ENCODE measurements at regions not wholly inside any gene's neighbourhood (a gene's known extent, or its start where the extent isn't known, plus 50 kb on each side); places are given as distances from the start of the nearest gene placed in this dataset.

DNA sequence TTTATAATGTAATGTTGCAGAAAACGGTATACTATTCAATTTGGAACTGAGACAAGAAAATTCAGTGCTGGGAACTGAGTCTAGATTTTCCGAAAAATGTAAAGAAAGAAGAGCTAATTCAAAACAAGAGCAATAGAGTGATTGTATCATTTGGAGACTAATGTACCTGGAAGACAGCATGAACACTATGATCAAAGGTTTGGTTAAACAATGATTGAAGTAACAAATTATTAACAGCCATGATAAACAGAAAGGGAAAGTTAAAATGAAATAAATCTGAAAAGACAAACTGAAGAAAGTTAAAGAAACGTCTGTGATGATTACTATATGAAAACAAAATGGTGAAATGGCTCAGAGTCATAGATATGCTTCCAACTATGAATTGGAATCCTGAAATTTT, 300.6 kb upstream of the MPDZ start:
- CTCF ChIA-PET = no interaction called here

More for the DNA sequence above, 300.6 kb upstream of the MPDZ start:
- intact Hi-C loops (cut with micrococcal nuclease) (no loop called here), dilution Hi-C loops (cut with MboI; ENCODE audit: extremely low pct_ligation_motif_present, low sequenced_read_pairs) (no loop called here)
- Histone ChIP-seq H3K79me2 (ENCODE audit: control insufficient read depth, insufficient read depth, low read length) (no peaks in the 10 kb centered on the region), H3K9me3 (replicated peaks; ENCODE audit: control insufficient read depth, insufficient read depth, low read length) (no peaks in the 10 kb centered on the region), H3K27me3 (ENCODE audit: control insufficient read depth in 2 of 2, insufficient read depth in 2 of 2, low read length in 2 of 2) (no peaks in the 10 kb centered on the region), H3K4me1 (ENCODE audit: control insufficient read depth, extremely low read depth, insufficient read depth, low read length) (peaks cover 18% of the 10 kb centered on the region), H3K9ac (replicated peaks; ENCODE audit: extremely low read depth, insufficient read depth, low read length) (no peak overlapping the region), H3K9me1 (replicated peaks; ENCODE audit: control insufficient read depth, extremely low read depth, insufficient read depth, low read length) (no peaks in the 10 kb centered on the region), H3K4me2 (ENCODE audit: insufficient read depth, low read length) (no peak overlapping the region), H4K20me1 (replicated peaks; ENCODE audit: control insufficient read depth, extremely low read depth, insufficient read depth, low read length) (no peaks in the 10 kb centered on the region), H3K27ac (ENCODE audit: insufficient read depth, low read depth, low read length) (no peak overlapping the region), H2AFZ (ENCODE audit: low read depth, low read length) (no peak overlapping the region), H3K36me3 (ENCODE audit: control insufficient read depth in 2 of 2, extremely low read depth in 1 of 2, insufficient read depth in 2 of 2, low read length in 2 of 2) (no peaks in the 10 kb centered on the region), H3K4me3 (replicated peaks in 1 of 3; ENCODE audit: insufficient read depth in 1 of 3, low read depth in 1 of 3, low read length in 3 of 3) (no peak overlapping the region)
- no peak for DNase-seq (ENCODE audit: low read depth, low spot score)
- TF ChIP-seq JUN (IDR thresholded peaks at IDR 0.05; ENCODE audit: borderline replicate concordance, insufficient read depth, insufficient read length, low read depth) (no peak), GATA2 (IDR thresholded peaks at IDR 0.05; ENCODE audit: insufficient read depth, insufficient read length, low read depth, low read length) (no peak), EZH2 (IDR thresholded peaks at IDR 0.05; ENCODE audit: borderline replicate concordance, low read depth, low read length, severe bottlenecking) (no peak), POLR2AphosphoS5 (IDR thresholded peaks at IDR 0.05; ENCODE audit: insufficient read depth, low read depth, low read length) (no peak), FOS (IDR thresholded peaks at IDR 0.05; ENCODE audit: borderline replicate concordance, insufficient read depth, low read length) (no peak), MYC (IDR thresholded peaks at IDR 0.05; ENCODE audit: low read depth, low read length) (no peak), POLR2A (IDR thresholded peaks at IDR 0.05; ENCODE audit: low read depth, low read length) (no peak)
- TF ChIP-seq, protein P1, sequence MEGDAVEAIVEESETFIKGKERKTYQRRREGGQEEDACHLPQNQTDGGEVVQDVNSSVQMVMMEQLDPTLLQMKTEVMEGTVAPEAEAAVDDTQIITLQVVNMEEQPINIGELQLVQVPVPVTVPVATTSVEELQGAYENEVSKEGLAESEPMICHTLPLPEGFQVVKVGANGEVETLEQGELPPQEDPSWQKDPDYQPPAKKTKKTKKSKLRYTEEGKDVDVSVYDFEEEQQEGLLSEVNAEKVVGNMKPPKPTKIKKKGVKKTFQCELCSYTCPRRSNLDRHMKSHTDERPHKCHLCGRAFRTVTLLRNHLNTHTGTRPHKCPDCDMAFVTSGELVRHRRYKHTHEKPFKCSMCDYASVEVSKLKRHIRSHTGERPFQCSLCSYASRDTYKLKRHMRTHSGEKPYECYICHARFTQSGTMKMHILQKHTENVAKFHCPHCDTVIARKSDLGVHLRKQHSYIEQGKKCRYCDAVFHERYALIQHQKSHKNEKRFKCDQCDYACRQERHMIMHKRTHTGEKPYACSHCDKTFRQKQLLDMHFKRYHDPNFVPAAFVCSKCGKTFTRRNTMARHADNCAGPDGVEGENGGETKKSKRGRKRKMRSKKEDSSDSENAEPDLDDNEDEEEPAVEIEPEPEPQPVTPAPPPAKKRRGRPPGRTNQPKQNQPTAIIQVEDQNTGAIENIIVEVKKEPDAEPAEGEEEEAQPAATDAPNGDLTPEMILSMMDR (IDR thresholded peaks at IDR 0.05; ENCODE audit: extremely low read depth in 1 of 2, insufficient read depth in 1 of 2, low read depth in 1 of 2, low read length in 2 of 2) = no peak
- TF ChIP-seq, protein P2, sequence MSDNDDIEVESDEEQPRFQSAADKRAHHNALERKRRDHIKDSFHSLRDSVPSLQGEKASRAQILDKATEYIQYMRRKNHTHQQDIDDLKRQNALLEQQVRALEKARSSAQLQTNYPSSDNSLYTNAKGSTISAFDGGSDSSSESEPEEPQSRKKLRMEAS (IDR thresholded peaks at IDR 0.05; ENCODE audit: insufficient read depth, insufficient read length) = no peak
- no TSS peak for BruUV-seq (replicated peaks)
- POLR2A ChIA-PET = no interaction called here
- no peak for FAIRE-seq

Data from endothelial cell of umbilical vein (primary cell).